ENCODE measurements at regions not wholly inside any gene's neighbourhood (a gene's known extent, or its start where the extent isn't known, plus 50 kb on each side); places are given as distances from the start of the nearest gene placed in this dataset.

GRCh38 chr4:107318078-107318477, 282.0 kb upstream of the DKK2 start:
- DNase-seq (ENCODE audit: low read depth), result no peak

DNA sequence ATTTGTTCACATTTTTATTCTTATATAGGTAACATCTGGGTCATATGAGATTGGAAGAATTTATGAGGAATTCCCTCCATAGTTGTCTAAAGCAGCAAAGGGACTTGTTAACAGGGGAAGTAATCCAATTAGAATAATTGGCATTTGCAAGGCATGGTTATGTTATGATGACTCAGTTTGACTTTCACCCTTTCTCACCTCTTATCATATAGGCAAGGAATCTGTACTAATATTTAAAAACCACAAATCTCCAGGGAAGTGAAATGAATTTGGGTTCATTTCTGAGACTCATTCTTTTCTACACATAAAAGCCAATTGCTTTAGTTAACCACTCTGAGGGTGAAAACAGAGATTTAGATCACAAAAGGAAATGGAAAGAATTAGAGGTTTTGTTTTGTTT, 281.5 kb upstream of the DKK2 start:
- DNase-seq (ENCODE audit: low read depth), result peak; percentile 10

- DNase-seq (ENCODE audit: low read depth), result no peak
Measured at GRCh38 chr4:107315584-107315983, 279.5 kb upstream of the DKK2 start.

GRCh38 chr4:107314156-107314555, 278.0 kb upstream of the DKK2 start:
- DNase-seq (ENCODE audit: low read depth), result no peak

DNA sequence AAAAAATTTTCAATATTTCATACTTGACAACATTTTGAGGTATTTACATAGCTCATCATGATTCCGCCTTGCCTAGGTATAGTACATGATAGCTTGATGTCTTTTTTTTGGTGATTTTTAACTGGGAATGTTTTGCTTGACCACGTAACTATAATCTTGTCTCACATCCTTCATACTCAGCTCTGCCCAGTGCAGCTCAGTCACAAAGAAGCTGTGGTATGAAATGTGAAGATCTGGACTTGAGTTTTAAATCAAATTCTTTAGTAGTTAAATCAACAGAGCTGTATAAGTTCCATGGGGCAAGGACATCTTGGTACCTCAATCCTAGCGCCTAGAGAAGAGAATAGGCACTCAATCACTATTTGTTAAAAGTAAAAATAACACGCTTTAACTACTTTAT, 276.3 kb upstream of the DKK2 start:
- DNase-seq (ENCODE audit: low read depth), result no peak

GRCh38 chr4:107304699-107305286, 268.7 kb upstream of the DKK2 start:
- no peak for DNase-seq (ENCODE audit: low read depth)

- DNase-seq (ENCODE audit: low read depth), result no peak
Measured at GRCh38 chr4:107299646-107300045, 263.5 kb upstream of the DKK2 start.

- no peak for DNase-seq (ENCODE audit: low read depth)
Measured at GRCh38 chr4:107292979-107293378, 256.9 kb upstream of the DKK2 start.

DNA sequence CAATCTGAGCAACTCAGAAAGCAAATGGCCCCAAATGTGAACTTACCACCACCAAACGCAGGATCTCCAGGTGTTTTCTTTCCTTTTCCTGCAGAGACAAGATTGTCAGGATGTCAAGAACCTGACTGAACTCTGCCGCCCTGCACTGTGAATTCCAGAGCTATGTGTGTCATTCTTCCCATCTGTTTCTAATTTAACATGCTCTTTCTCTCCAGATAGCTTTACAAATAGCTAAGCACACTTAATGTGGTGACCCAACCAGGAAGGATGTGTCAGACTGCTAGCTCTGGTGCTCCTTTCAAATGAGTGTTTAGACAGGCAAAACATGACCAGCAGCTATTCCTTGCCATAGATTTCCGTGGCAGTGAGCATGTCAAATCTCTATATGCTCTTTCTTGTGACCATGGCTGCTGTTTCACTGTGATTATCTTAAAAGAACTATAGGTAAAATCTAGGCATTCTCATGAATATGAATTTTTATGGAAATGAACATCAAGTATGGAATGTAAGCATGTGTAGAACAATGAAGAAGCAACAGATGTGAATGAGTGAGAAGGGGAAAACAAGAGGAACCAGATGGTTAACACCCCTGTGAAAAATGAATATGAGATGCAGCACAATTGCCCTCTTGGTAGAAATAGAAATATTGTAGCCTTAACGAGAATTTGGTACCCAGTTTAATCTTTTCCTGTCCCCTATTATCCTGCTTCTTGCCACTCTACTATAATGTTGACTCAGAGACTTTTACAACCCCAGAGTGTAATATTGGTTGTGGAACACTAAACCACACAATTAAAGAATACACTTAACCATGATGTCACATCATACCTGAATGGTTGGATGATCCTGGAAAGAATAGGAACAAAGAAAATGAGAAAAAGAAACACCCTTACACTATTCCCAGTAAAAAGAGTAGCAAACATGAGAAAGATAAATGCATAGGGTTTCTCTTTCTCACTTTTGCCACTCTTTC, 247.8 kb upstream of the DKK2 start:
- DNase-seq (ENCODE audit: low read depth), result peak; percentile 91

- DNase-seq (ENCODE audit: low read depth), result peak; percentile 66
Measured at GRCh38 chr4:107279733-107280132, 243.6 kb upstream of the DKK2 start.

GRCh38 chr4:107278791-107279483, 242.8 kb upstream of the DKK2 start:
- DNase-seq (ENCODE audit: low read depth), result no peak

GRCh38 chr4:107276052-107276451, 239.9 kb upstream of the DKK2 start:
- no peak for DNase-seq (ENCODE audit: low read depth)

DNA sequence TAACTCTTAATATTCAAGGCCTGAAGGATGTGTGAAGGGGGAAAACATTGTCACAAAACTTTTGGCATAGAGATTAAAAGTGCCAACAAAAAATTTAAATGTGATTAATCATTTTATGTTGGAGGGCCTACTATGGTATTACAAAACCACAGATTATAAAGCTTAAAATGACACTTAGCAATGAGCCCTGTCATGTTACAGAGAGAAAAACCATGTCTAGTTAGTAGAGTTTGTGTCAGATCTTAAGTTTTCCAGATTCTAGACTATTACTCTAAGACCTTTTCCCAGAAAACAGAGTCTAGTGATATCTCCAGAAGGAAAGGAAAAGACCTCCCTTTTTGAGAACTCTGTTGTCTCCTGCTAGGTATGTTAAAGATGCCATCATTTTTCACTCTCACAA, 239.1 kb upstream of the DKK2 start:
- no peak for DNase-seq (ENCODE audit: low read depth)

DNA sequence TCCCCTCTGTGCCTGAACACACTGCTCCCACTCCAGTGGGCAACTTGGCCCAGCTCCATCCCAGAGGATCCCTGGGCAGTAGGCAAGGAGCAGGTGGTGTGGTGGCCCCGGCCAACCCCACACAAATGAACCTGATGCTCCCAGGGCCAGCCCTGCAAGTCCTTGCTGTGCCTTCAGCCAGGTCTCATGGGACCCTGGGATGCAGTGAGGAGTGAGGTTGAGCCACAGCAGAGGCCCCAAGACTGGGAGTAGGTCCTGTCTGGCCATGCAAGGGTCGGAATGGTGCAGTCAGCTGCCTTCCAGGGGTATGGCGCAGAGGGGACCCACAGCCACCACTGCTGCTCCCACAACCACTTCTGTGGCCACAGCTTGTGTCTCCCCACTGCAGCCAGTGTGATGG, 234.5 kb upstream of the DKK2 start:
- no peak for DNase-seq (ENCODE audit: low read depth)

- DNase-seq (ENCODE audit: low read depth), result no peak
Measured at GRCh38 chr4:107269175-107269574, 233.1 kb upstream of the DKK2 start.

GRCh38 chr4:107265859-107266258, 229.7 kb upstream of the DKK2 start:
- no peak for DNase-seq (ENCODE audit: low read depth)

DNA sequence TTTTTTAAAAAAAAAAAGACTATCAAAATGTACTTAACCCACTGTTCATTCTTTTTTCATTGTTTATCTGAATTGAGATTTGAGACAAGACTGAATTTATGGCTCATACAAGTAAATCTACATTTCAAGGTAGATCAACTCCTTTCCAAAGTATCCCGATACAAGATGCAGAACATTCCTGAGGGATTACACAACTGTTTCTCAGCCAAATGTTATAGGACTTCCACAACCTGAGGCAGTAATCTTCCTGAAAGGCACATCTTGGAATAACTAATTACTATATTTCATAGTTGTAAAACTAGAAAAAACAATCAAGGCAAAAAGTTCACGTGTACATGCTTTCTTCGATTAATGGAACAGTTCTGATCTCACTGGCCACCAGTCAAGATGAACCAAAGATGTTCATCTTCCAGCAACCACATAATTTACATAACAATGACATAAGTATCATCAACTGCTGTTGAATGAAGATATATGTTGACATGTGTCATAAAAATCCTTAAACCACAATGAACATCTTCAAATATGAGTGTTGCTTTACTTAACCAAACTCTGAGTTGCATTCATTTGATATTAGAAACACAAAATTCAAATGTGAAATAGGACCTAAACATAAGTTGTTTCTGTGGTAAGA, 225.2 kb upstream of the DKK2 start:
- DNase-seq (ENCODE audit: low read depth), result peak; percentile 29

DNA sequence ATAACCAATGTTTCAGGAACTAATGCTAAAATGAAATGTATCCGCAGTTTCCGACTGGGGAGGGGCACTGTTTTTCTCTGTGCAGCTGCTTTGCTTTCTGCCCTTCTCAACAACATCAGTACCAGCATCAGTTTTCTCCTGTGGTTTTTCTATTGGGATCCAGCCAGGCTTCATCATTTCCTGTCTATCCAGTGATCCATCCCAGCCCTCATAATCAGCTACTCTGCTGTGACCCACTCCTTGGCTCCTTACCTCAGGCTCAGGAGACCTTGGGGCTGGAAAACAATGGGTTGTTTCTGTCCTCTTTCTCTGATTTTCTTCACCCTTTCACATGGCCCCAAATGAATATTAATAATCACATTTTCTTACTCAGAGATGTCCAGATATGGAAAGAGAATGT, 222.2 kb upstream of the DKK2 start:
- peak; percentile 92 for DNase-seq (ENCODE audit: low read depth)

DNA sequence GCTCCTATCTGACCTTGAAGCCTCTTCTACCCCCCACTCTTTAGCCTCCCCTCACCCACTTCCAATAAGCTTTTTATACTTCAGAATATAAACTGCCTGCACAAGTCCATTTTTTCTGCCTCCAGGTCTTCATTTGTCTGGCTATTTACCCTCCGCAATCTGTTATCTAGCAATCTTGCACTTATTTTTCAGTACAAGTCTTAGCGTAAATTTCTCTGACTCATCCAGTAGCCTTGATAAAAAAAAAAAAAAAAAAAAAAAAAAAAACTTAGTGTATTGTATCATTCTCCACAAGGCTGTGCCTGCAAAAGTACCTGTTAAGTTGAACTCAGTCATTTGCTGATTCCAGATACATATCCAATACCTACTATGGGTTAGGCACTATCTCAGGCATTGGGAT, 219.5 kb upstream of the DKK2 start:
- DNase-seq (ENCODE audit: low read depth), result peak; percentile 19

DNA sequence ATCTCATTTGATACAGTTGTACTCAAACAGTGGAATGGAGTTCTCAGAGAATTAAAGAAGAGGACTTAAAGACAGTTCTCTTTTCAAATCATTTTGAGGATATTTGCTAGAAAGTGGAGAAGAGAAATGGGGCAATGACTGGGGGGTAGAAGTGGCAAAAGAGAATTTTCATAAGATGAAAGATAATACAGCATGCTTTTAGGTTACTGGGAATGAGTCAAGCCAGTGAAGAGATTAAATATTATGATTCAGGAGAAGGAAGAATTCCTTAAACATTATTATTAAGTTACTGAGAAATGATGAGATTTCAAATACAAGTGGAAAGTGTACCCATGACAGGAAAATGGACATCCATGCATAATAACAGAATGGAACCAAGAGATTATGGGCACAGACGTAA, 219.0 kb upstream of the DKK2 start:
- peak; percentile 27 for DNase-seq (ENCODE audit: low read depth)

DNA sequence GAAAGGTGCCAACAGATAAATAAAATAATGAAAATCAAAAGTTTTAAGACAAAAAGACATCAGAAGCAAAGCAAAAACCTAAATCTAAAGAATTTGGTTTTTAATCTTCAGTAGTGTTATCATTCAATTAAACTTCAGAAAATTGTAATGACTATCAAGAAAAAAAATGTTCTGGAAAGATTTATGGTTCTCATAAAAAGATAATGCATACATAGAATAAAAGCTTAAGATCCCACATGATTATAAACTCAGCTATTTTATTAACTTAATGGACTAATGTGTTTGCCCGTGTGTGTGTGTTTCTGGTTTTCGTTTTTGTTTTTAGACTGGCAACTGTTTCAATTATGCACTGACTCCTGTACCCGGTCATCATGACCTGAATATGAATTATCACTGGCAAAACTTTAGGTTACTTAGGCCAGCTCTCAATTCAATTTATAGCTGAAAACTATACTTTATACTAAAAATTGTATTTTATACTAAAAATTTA, 217.5 kb upstream of the DKK2 start:
- DNase-seq (ENCODE audit: low read depth), result no peak

DNA sequence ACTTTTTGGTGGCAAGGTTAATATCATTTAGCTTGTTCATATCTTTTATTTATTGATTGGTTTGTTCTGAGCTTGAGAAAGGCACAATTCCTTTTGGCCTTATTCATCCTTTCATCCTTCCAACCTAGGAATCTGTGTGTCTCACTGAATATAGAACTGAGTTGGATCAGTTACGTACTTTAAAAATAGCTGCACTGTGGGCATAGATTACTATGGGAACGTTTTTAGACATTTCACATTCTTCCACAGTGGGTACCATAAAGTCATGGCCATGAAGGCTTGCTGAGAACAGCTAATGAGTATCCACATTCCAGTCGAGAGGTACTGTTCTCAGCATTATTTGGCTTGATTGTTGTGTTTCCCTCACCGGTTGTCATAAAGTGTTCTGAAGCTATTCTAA, 217.0 kb upstream of the DKK2 start:
- no peak for DNase-seq (ENCODE audit: low read depth)
